NCI-H748 treated with DMSO at 0.1 percent for 48 hours (cell line): ENCODE measurements at regions not wholly inside any gene's neighbourhood (a gene's known extent, or its start where the extent isn't known, plus 50 kb on each side); places are given as distances from the start of the nearest gene placed in this dataset.
"Not testable (repeated sequence)": the region's sequence is repeated elsewhere in the genome, so short reads cannot be mapped to it uniquely, and the experiment has no call there.

Experiments used
- DNase-seq: peaks from one replicate; lab custom pipeline; 2025; lab: John Stamatoyannopoulos, UW

GRCh38 chr3:84679211-84679610, 279.6 kb upstream of the CADM2 start:
- no peak for DNase-seq

- no peak for DNase-seq
Measured at GRCh38 chr3:84680700-84681099, 278.1 kb upstream of the CADM2 start.

- DNase-seq = no peak
Measured at GRCh38 chr3:84683493-84683892, 275.3 kb upstream of the CADM2 start.

GRCh38 chr3:84685467-84685866, 273.3 kb upstream of the CADM2 start:
- no peak for DNase-seq

- DNase-seq = no peak
Measured at GRCh38 chr3:84692261-84692660, 266.5 kb upstream of the CADM2 start.

- DNase-seq = not testable (repeated sequence)
Measured at GRCh38 chr3:84710288-84710687, 248.5 kb upstream of the CADM2 start.

GRCh38 chr3:84717894-84718293, 240.9 kb upstream of the CADM2 start:
- no peak for DNase-seq

- DNase-seq = no peak
Measured at GRCh38 chr3:84724877-84725276, 233.9 kb upstream of the CADM2 start.

- no peak for DNase-seq
Measured at GRCh38 chr3:84727616-84728015, 231.2 kb upstream of the CADM2 start.

- not testable (repeated sequence) for DNase-seq
Measured at GRCh38 chr3:84734731-84735130, 224.1 kb upstream of the CADM2 start.

GRCh38 chr3:84738086-84738485, 220.7 kb upstream of the CADM2 start:
- DNase-seq = no peak

- no peak for DNase-seq
Measured at GRCh38 chr3:84742915-84743425, 215.8 kb upstream of the CADM2 start.

GRCh38 chr3:84744130-84744529, 214.7 kb upstream of the CADM2 start:
- DNase-seq = no peak

- no peak for DNase-seq
Measured at GRCh38 chr3:84755860-84756259, 202.9 kb upstream of the CADM2 start.

GRCh38 chr3:84759361-84759760, 199.4 kb upstream of the CADM2 start:
- DNase-seq = no peak

GRCh38 chr3:84772841-84773240, 185.9 kb upstream of the CADM2 start:
- peak; percentile 1 for DNase-seq

- no peak for DNase-seq
Measured at GRCh38 chr3:84783281-84783680, 175.5 kb upstream of the CADM2 start.

GRCh38 chr3:84789961-84790360, 168.8 kb upstream of the CADM2 start:
- DNase-seq = no peak

- no peak for DNase-seq
Measured at GRCh38 chr3:84806958-84807357, 151.8 kb upstream of the CADM2 start.

GRCh38 chr3:84820126-84820525, 138.7 kb upstream of the CADM2 start:
- no peak for DNase-seq

GRCh38 chr3:84820906-84821305, 137.9 kb upstream of the CADM2 start:
- no peak for DNase-seq

- no peak for DNase-seq
Measured at GRCh38 chr3:84825817-84826216, 133.0 kb upstream of the CADM2 start.

- no peak for DNase-seq
Measured at GRCh38 chr3:84830476-84830875, 128.3 kb upstream of the CADM2 start.

- DNase-seq = no peak
Measured at GRCh38 chr3:84835366-84835765, 123.4 kb upstream of the CADM2 start.

GRCh38 chr3:84836961-84837360, 121.8 kb upstream of the CADM2 start:
- DNase-seq = peak; percentile 88
